Hematopoietic multipotent progenitor cell treated with erythropoietin and hydrocortisone succinate and interleukin-3 and kit ligand, for 6 days (in vitro differentiated cells): ENCODE measurements at regions not wholly inside any gene's neighbourhood (a gene's known extent, or its start where the extent isn't known, plus 50 kb on each side); places are given as distances from the start of the nearest gene placed in this dataset.

Source experiments
- DNase-seq: peaks from one replicate; pipeline ENCODE4 v3.0.0-alpha.2; 2015

GRCh38 chr5:8577792-8578191 lies 708.8 kb downstream of the MTRR start:
- no peak for DNase-seq

GRCh38 chr5:8580298-8580697 lies 711.4 kb downstream of the MTRR start:
- DNase-seq, result no peak

GRCh38 chr5:8581047-8581446 lies 712.1 kb downstream of the MTRR start:
- no peak for DNase-seq

- no peak for DNase-seq
Observed at GRCh38 chr5:8585230-8586018, 716.5 kb downstream of the MTRR start.

- DNase-seq, result no peak
Observed at GRCh38 chr5:8590959-8591358, 722.0 kb downstream of the MTRR start.

GRCh38 chr5:8598356-8598755 lies 729.4 kb downstream of the MTRR start:
- no peak for DNase-seq

GRCh38 chr5:8598996-8599395 lies 730.0 kb downstream of the MTRR start:
- DNase-seq, result no peak

GRCh38 chr5:8600843-8601242 lies 731.9 kb downstream of the MTRR start:
- DNase-seq, result no peak

GRCh38 chr5:8601831-8602354 lies 732.9 kb downstream of the MTRR start:
- DNase-seq, result no peak

- DNase-seq, result no peak
Observed at GRCh38 chr5:8606231-8606630, 737.3 kb downstream of the MTRR start.

GRCh38 chr5:8611067-8611466 lies 742.1 kb downstream of the MTRR start:
- DNase-seq, result no peak

- no peak for DNase-seq
Observed at GRCh38 chr5:8613078-8613685, 744.2 kb downstream of the MTRR start.

GRCh38 chr5:8615142-8615858 lies 746.4 kb downstream of the MTRR start:
- DNase-seq, result no peak

- no peak for DNase-seq
Observed at GRCh38 chr5:8628521-8628920, 759.6 kb downstream of the MTRR start.

- no peak for DNase-seq
Observed at GRCh38 chr5:8633259-8633658, 764.3 kb downstream of the MTRR start.

GRCh38 chr5:8633696-8634095 lies 764.7 kb downstream of the MTRR start:
- DNase-seq, result no peak

- no peak for DNase-seq
Observed at GRCh38 chr5:8634219-8634618, 765.3 kb downstream of the MTRR start.

GRCh38 chr5:8641786-8642505 lies 773.0 kb downstream of the MTRR start:
- DNase-seq, result no peak

- DNase-seq, result no peak
Observed at GRCh38 chr5:8644377-8644776, 775.4 kb downstream of the MTRR start.

- DNase-seq, result no peak
Observed at GRCh38 chr5:8647111-8647510, 778.2 kb downstream of the MTRR start.

GRCh38 chr5:8650186-8650585 lies 781.2 kb downstream of the MTRR start:
- DNase-seq, result no peak

GRCh38 chr5:8660133-8660893 lies 791.4 kb downstream of the MTRR start:
- DNase-seq, result no peak
